GM12872 (cell line): ENCODE measurements at regions not wholly inside any gene's neighbourhood (a gene's known extent, or its start where the extent isn't known, plus 50 kb on each side); places are given as distances from the start of the nearest gene placed in this dataset.

Experiments used
- TF ChIP-seq, protein P1 (sequence below): IDR thresholded peaks from 3 replicates; pipeline ENCODE4 v1.5.1; 2011; ENCODE audit warnings: low read depth, mild to moderate bottlenecking, low read length, moderate library complexity; ENCODE audit not compliant: insufficient read depth

DNA sequence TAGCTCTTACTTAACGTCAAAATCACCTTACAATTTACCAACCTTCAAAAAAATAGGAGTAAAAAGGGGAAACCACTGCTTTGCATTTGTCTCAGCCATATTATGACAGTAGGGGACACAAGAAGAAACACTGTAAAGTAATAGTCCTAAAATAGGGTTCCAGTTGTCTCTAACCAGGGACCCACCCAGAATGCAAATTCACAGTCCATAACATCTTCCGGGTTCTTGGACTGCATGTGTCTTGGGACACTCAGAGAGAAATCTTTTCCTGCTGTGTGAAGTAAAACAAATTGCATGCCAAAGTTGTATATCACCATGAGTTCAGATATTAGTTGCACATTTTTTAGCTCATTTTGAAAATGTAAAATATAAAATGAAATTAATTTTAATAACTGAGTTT is 69.8 kb upstream of the PGR start:
- TF ChIP-seq, protein P1, sequence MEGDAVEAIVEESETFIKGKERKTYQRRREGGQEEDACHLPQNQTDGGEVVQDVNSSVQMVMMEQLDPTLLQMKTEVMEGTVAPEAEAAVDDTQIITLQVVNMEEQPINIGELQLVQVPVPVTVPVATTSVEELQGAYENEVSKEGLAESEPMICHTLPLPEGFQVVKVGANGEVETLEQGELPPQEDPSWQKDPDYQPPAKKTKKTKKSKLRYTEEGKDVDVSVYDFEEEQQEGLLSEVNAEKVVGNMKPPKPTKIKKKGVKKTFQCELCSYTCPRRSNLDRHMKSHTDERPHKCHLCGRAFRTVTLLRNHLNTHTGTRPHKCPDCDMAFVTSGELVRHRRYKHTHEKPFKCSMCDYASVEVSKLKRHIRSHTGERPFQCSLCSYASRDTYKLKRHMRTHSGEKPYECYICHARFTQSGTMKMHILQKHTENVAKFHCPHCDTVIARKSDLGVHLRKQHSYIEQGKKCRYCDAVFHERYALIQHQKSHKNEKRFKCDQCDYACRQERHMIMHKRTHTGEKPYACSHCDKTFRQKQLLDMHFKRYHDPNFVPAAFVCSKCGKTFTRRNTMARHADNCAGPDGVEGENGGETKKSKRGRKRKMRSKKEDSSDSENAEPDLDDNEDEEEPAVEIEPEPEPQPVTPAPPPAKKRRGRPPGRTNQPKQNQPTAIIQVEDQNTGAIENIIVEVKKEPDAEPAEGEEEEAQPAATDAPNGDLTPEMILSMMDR, result no peak

DNA sequence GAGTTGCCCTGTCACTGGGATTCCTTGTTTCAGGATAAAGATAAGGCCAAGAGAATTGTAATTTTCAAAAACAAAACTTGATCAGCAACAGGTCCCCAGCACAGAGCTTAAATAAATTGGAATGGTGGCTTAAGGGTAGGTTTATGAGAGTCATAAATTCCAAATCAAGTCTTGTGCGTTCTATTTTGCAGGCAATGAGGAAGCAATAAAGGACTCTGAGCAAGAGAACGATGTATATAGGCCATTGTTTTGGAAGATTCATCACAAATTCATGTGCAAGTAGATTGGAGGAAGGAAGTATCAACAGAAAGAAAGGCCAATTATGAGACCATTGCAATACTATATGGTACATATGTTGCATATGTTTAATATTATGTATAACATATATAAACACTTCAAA is 65.7 kb upstream of the PGR start:
- TF ChIP-seq, protein P1, result no peak

DNA sequence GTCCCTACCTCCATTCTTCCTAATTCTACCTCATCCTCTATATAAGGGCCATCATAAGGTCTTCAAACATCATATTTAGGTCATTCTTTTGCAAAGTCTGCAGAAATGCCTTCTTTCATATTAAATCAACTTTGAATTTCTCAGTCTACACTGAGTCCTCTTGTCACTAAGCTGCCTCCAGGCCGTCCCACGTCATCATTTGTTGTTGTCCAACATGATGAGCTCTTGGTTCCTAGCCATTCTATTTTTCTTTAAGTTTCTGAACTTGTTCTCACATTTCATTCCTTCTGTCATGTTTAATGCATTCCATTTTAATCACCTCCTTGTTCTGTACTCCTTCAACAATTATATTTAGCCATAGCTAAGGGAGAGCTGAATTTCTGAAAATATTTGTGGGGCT is 59.2 kb upstream of the PGR start:
- TF ChIP-seq, protein P1, result no peak

DNA sequence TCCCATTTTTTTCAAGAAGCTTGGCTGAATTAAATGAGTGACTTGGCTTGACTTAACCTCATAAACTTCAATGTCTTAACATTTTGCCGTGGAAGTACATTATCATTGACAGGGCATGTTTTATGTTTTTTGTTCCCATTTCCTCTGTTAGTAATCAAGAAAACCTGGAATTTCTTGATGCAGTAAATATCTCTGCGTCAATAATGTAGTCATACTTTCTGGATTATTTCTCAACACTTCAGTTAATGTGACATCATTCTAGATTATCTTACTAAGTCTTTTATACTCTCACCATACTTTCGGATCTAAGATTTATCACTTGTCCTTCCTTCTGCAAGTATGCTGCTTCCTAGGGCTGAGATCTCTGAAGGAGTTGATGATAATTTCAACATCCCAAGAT is 58.6 kb upstream of the PGR start:
- TF ChIP-seq, protein P1, result no peak

DNA sequence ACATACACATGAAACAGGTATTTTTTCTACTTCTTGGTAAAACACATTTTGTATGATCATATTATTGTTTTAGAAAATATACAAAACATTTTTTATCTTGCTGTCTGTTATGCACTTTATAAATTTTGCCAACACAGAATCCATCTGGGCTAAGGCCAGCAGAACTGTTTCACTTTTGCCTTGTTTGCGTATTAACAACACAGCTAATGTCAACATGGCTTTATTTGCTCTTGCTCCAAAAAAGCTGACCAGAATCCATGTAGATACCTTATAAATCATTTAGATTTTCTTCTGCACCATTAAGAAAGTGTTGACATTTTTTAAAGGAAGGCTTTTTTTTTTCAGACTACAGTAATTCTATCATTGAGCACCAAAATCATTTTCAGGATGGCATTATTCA is 58.1 kb upstream of the PGR start:
- TF ChIP-seq, protein P1, result no peak

DNA sequence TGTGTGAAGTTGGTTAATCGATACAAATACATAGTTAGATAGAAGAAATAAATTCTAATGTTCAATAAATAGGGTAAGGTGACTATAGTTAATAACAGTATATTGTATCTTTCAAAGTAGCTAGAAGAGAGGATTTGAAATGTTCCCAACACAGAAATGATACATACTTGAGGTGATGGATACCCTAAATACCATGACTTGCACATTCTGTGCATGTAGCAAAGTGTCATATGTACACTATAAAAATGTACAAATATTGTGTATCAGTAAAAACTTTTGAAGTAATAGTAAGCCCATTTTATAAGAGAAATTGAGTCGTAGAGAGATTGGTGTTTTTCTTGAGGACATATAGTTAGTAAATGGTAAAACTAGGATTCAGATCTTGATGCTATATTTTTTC is 56.4 kb upstream of the PGR start:
- TF ChIP-seq, protein P1, result no peak

DNA sequence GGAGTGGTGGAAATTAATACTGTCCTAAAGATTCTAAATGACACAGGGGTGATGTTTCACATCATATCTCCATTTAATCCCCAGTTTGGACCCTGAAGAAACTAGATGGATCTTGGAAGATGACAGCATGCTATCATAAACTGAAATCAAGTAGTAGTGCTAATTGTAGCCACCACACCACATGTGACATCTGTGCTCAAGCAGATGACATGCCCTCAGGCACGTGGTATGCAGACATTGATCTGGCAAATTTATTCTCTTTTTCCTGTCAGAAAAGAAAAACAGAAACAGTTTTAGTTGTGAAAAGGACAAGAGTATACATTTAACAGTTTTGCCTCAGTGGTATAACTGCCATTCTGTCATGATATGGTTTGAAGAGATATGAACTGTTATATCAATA is 52.9 kb upstream of the PGR start:
- TF ChIP-seq, protein P1, result no peak

DNA sequence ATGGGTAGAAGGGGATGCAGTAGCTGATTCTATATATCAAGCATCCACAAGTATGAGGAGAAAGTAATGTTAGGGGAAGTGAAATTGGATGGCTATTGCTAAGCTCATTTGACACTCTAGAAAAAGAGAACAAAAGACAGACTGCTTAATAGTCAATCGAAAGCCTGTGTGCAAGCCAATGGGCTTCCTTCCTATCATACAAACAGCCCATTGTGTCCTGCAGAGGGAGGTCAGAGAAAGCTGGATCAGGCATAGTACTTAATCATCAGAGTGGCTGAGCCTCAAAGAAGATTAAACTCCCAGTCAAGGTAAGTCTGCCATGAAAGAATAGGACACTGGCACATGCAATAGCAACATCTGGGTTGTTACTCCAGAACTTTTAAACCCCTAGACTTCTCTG is 50.9 kb upstream of the PGR start:
- TF ChIP-seq, protein P1, result no peak
